ENCODE measurements at regions not wholly inside any gene's neighbourhood (a gene's known extent, or its start where the extent isn't known, plus 50 kb on each side); places are given as distances from the start of the nearest gene placed in this dataset.

- DNase-seq (ENCODE audit: low read depth in 1 of 2, low spot score in 1 of 2) = no peak
- TF ChIP-seq JUND (IDR thresholded peaks at IDR 0.05; ENCODE audit: low read depth) = no peak
- in situ Hi-C loops (cut with HindIII; ENCODE audit: low pct_unique_long_range_greater_than_20kb, low sequenced_read_pairs) = no loop called here
Observed at GRCh38 chr17:14875557-14876412, 389.3 kb downstream of the PMP22 start.

- in situ Hi-C loops (cut with HindIII; ENCODE audit: low pct_unique_long_range_greater_than_20kb, low sequenced_read_pairs) = no loop called here
- DNase-seq (ENCODE audit: low read depth in 1 of 2, low spot score in 1 of 2) = no peak
- no peak for TF ChIP-seq JUND (IDR thresholded peaks at IDR 0.05; ENCODE audit: low read depth)
Observed at GRCh38 chr17:14873996-14874395, 391.1 kb downstream of the PMP22 start.

GRCh38 chr17:14873540-14873939 lies 391.6 kb downstream of the PMP22 start:
- in situ Hi-C loops (cut with HindIII; ENCODE audit: low pct_unique_long_range_greater_than_20kb, low sequenced_read_pairs) = no loop called here
- TF ChIP-seq JUND (IDR thresholded peaks at IDR 0.05; ENCODE audit: low read depth) = no peak
- DNase-seq (ENCODE audit: low read depth in 1 of 2, low spot score in 1 of 2) = no peak

- TF ChIP-seq JUND (IDR thresholded peaks at IDR 0.05; ENCODE audit: low read depth) = no peak
- DNase-seq (ENCODE audit: low read depth in 1 of 2, low spot score in 1 of 2) = no peak
- in situ Hi-C loops (cut with HindIII; ENCODE audit: low pct_unique_long_range_greater_than_20kb, low sequenced_read_pairs) = no loop called here
Observed at GRCh38 chr17:14871921-14872320, 393.2 kb downstream of the PMP22 start.

GRCh38 chr17:14866266-14866665 lies 398.9 kb downstream of the PMP22 start:
- DNase-seq (ENCODE audit: low read depth in 1 of 2, low spot score in 1 of 2) = no peak
- in situ Hi-C loops (cut with HindIII; ENCODE audit: low pct_unique_long_range_greater_than_20kb, low sequenced_read_pairs) = no loop called here
- TF ChIP-seq JUND (IDR thresholded peaks at IDR 0.05; ENCODE audit: low read depth) = no peak

- no peak for DNase-seq (ENCODE audit: low read depth in 1 of 2, low spot score in 1 of 2)
- TF ChIP-seq JUND (IDR thresholded peaks at IDR 0.05; ENCODE audit: low read depth) = no peak
- in situ Hi-C loops (cut with HindIII; ENCODE audit: low pct_unique_long_range_greater_than_20kb, low sequenced_read_pairs) = no loop called here
Observed at GRCh38 chr17:14864127-14864526, 401.0 kb downstream of the PMP22 start.

GRCh38 chr17:14859542-14859941 lies 405.6 kb downstream of the PMP22 start:
- no peak for DNase-seq (ENCODE audit: low read depth in 1 of 2, low spot score in 1 of 2)
- TF ChIP-seq JUND (IDR thresholded peaks at IDR 0.05; ENCODE audit: low read depth) = no peak
- in situ Hi-C loops (cut with HindIII; ENCODE audit: low pct_unique_long_range_greater_than_20kb, low sequenced_read_pairs) = no loop called here

- in situ Hi-C loops (cut with HindIII; ENCODE audit: low pct_unique_long_range_greater_than_20kb, low sequenced_read_pairs) = no loop called here
- no peak for TF ChIP-seq JUND (IDR thresholded peaks at IDR 0.05; ENCODE audit: low read depth)
- no peak for DNase-seq (ENCODE audit: low read depth in 1 of 2, low spot score in 1 of 2)
Observed at GRCh38 chr17:14856176-14856575, 408.9 kb downstream of the PMP22 start.

GRCh38 chr17:14854691-14855090 lies 410.4 kb downstream of the PMP22 start:
- TF ChIP-seq JUND (IDR thresholded peaks at IDR 0.05; ENCODE audit: low read depth) = no peak
- no peak for DNase-seq (ENCODE audit: low read depth in 1 of 2, low spot score in 1 of 2)
- in situ Hi-C loops (cut with HindIII; ENCODE audit: low pct_unique_long_range_greater_than_20kb, low sequenced_read_pairs) = no loop called here

GRCh38 chr17:14845591-14846281 lies 419.4 kb downstream of the PMP22 start:
- no peak for DNase-seq (ENCODE audit: low read depth in 1 of 2, low spot score in 1 of 2)
- no peak for TF ChIP-seq JUND (IDR thresholded peaks at IDR 0.05; ENCODE audit: low read depth)
- in situ Hi-C loops (cut with HindIII; ENCODE audit: low pct_unique_long_range_greater_than_20kb, low sequenced_read_pairs) = no loop called here

GRCh38 chr17:14843086-14843795 lies 421.9 kb downstream of the PMP22 start:
- no peak for DNase-seq (ENCODE audit: low read depth in 1 of 2, low spot score in 1 of 2)
- no peak for TF ChIP-seq JUND (IDR thresholded peaks at IDR 0.05; ENCODE audit: low read depth)
- in situ Hi-C loops (cut with HindIII; ENCODE audit: low pct_unique_long_range_greater_than_20kb, low sequenced_read_pairs) = no loop called here

- in situ Hi-C loops (cut with HindIII; ENCODE audit: low pct_unique_long_range_greater_than_20kb, low sequenced_read_pairs) = no loop called here
Observed at GRCh38 chr17:14840616-14841231, 424.4 kb downstream of the PMP22 start.

More at GRCh38 chr17:14840616-14841231, 424.4 kb downstream of the PMP22 start:
- TF ChIP-seq JUND (IDR thresholded peaks at IDR 0.05; ENCODE audit: low read depth) = no peak
- no peak for DNase-seq (ENCODE audit: low read depth in 1 of 2, low spot score in 1 of 2)
